Right lobe of liver (tissue), 4 donors: ENCODE measurements at regions not wholly inside any gene's neighbourhood (a gene's known extent, or its start where the extent isn't known, plus 50 kb on each side); places are given as distances from the start of the nearest gene placed in this dataset.

Experiments
- POLR2A ChIP-seq: fragments of 450-650 bp; IDR thresholded peaks from one replicate; pipeline ENCODE4 v1.6.1; 2017; ENCODE audit warnings: antibody characterized with exemption, mild to moderate bottlenecking
- TF ChIP-seq, protein P1 (sequence below), 4 donors: fragments of 200-600 bp in 3 of 4; fragments of 450-650 bp in 1 of 4; IDR thresholded peaks; one replicate each; pipeline versions ENCODE4 v1.5.1 to v1.8.0; 2016 to 2022; ENCODE audit warnings: antibody characterized with exemption in 4 of 4, mild to moderate bottlenecking in 2 of 4
- donor health status: DM: no; HTN: no; CAD: no.
- donor health status: DM: no; HTN: no; CAD: no.
- donor health status: DM: no; HTN: yes; CAD: no.

DNA sequence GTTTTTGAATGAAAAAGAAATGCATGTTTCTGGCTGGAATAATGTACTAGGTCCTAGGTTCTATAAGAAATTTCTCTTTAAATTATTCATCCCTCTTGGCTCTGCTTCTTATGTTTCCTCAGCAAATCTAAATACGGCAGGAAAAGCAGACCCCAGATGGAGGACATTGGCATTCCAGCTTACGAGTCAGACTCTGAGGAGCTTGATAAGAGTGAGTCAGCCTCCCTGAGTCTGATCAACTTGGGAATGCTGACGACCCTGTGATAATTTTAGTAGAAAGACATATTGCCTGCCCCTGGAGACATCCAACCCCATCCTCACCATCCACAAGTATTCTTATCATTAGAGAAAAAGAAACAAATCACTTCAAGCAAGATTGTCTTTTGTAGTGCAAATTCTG is 509.7 kb upstream of the MARCKS start:
- TF ChIP-seq, protein P1, sequence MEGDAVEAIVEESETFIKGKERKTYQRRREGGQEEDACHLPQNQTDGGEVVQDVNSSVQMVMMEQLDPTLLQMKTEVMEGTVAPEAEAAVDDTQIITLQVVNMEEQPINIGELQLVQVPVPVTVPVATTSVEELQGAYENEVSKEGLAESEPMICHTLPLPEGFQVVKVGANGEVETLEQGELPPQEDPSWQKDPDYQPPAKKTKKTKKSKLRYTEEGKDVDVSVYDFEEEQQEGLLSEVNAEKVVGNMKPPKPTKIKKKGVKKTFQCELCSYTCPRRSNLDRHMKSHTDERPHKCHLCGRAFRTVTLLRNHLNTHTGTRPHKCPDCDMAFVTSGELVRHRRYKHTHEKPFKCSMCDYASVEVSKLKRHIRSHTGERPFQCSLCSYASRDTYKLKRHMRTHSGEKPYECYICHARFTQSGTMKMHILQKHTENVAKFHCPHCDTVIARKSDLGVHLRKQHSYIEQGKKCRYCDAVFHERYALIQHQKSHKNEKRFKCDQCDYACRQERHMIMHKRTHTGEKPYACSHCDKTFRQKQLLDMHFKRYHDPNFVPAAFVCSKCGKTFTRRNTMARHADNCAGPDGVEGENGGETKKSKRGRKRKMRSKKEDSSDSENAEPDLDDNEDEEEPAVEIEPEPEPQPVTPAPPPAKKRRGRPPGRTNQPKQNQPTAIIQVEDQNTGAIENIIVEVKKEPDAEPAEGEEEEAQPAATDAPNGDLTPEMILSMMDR (IDR thresholded peaks at IDR 0.05): no peak
- TF ChIP-seq POLR2A: no peak
